ENCODE measurements at regions not wholly inside any gene's neighbourhood (a gene's known extent, or its start where the extent isn't known, plus 50 kb on each side); places are given as distances from the start of the nearest gene placed in this dataset.

DNA sequence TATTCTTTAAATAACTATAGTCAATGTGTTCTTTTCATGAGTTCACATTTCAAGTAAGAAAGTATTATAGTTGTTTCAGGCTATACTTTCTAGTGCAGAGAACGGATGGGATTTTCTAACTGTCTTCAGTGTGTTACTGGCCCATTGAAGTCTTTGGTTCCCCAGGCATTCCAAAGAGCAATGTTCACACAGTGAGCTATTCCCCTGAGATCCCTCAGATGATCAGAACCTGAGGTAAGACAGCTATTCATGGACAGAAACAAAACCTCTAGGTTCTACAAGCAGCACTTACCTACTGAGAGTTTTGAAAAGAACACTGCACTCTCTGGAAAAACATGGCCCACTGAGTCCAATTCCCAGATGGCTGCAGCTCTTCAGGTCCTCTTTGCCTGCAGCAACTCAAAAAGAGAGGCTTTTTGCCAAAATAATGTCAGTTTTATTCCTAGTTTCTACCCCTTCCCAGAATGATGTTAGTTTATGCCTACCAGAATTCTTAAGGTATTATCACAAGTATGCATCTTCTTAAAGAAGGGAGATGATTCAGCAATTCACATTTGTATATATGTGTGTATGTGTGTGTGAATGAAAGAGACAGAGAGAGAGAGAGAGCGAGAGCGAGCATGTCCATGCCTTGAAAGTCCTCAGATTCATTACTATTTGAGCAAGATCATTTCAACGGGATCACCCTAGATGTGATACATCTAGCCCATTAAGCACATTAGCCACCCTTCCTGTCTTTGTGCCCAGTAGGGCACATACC, 146.1 kb downstream of the PDHA2 start:
- FAIRE-seq = no peak
- DNase-seq (ENCODE audit: low spot score) = no peak

DNA sequence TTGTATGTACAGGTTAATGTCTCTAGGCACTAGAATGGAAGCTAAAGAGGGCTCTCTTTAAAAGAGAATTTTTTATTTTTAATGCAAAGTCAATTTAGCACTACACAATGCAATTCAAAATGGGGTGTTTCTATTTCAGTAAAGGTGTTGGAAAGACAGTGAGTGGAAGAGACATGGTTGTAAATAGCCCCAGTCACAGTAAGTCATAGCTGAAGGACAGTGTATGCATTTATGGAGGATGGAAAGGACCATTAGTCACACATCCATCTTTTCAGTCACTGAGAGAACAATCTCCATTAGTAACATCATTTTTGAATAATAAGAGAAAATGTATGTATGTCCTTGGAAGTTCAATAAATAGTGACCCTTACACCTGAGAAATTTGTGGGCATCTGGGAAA, 148.0 kb downstream of the PDHA2 start:
- no peak for FAIRE-seq
- no peak for DNase-seq (ENCODE audit: low spot score)

DNA sequence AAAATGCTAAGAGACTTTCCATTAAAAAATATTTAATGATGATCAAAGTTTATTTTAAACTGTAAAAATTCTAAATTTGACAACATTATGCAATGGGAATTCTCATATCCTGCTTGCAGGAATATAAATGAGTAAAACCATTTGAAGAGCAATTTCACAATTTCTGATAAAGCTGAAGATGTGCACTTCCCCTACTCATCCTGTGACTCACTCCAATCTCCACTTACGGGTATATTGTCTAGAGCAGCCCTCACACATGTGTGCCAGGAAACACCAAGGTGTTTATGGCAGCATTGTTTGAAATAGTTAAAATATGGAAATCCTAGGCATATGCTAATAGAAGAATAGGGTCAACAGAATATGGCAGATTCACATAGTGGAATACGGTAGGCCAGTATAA, 158.4 kb downstream of the PDHA2 start:
- FAIRE-seq = no peak
- no peak for DNase-seq (ENCODE audit: low spot score)

DNA sequence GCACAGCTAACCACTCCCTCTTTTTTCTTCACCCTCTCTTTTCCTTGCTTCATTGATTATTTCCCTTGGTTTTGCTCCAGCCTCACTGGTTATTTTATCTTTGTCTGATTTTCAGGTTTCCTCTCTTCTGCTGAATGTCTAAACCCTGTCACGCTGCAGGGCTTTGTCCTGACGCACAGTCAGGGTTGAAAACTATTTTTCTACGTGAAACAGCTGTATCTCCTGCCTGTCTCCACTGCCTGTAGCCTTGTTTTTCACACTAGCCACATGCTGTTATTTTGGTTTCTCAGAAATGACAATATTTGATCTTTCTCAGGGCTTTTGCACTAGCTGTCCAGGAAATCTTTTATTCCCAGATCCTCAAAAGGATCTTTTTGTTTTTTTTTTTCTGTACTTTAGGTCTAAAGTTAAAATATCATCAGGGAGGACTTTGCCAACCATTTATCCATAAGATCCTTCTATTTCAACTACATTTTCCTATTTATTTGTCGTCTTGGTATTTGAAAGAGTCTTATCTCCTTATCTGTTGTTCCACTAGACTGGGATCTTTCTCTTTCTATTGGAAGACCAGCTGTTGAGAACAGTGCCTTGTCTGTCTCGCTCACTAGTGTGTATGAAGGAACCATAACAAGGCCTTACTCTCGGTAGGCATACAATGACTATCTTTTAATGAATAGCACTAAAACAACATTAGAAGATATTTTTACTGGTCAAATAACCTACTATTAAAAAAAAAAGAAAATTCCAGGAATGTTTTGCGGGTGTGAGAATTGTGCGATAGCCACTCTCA, 164.3 kb downstream of the PDHA2 start:
- no peak for DNase-seq (ENCODE audit: low spot score)

DNA sequence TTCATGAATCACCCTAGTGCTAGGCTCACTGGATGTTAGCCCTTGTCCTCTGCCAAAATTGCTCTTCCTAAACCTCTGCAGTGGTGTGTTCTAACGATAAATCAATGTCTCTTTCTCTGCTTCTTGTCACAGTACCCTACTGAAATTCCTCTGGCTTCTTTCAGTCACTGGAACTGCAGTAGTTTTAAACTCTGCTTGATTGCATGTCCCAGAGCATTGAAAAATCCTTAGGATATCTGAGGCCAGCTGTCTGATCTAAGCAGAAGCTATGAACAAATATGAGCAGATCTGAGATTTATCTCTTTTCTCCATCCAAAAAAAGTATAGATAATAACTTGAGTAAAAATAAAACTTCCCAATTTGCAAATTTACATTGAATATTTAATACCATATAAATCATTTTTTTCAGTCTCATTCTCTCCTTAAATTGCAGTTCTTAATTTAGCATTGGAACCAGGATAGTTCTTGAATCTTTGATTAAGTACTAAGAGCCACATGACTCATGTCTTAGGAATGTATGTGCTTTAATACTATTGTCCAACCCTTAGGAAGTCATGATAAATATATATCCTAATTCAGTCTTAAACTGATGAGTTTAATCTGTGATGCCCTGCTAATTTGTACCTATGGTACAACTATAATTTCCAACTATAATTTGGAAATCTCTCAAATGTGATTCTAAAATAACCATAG, 169.7 kb downstream of the PDHA2 start:
- peak; percentile 10 for DNase-seq (ENCODE audit: low spot score)
- peak; percentile 11 for FAIRE-seq

More for the DNA sequence above, 164.3 kb downstream of the PDHA2 start:
- FAIRE-seq = no peak

DNA sequence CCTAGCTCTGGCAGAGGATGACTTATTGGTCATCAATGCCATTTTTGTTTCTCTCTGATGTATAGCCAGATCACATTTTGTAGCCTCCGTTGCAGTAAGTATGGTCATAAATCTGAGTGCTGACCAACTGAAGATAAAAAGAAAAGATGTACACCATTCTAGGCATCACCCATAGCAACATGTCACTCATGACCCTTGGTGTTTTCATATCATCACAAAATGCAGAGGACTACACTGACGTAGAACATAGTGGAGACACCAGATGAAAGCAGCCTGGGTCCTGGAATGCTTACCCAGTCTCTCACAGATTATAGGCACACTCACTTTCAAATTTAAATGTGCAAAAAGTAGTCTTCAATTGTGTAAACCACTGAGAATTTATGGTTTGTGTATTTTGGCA, 172.8 kb downstream of the PDHA2 start:
- no peak for DNase-seq (ENCODE audit: low spot score)
- FAIRE-seq = no peak

DNA sequence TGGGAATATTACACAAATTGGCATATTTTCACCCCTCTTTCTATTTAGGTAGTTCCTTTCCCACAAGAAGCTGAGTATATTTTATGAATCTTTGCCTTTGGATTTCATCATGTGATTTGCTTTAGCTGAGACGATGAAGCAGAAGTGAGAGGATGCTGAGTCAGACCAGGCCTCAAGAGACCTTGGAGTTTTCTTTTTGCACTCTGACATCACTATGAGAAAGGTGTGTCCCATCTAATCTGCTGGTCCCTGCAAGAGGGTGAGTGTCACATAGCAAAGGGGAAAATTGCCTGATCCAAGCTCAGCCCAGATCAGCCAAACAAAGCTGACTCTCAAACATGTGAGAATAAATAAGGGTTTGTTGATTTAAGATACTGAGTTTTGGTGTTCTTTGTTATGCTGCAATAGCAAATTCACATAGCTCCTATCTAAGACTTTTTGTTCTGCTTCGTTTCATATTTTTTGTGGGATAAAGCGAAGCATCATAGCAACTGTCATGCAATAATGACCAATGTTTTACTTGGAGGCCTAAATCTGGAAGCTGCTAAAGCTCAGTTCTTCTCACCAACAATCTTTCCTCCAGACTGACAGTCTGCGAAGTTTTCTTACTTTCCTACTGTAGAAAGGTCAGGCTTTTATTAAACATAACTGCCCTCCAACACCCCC, 176.9 kb downstream of the PDHA2 start:
- FAIRE-seq = no peak
- DNase-seq (ENCODE audit: low spot score) = peak; percentile 22

DNA sequence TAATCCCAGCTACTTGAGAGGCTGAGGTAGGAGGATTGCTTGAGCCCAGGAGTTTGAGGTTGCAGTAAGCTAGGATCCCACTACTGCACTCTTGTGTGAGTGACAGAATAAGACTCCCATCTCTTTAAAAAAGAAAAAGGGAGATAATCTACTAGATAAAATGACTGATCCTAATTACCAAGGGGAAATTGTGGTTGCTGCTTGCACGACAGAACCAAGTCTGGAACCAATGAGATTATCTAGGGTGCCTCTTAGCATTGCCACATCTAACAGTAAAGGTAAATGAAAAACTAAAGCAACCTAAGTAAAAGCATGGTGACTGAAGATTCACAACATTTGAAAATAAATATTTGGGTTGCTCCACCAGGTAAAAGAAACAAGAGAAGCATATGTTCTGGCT, 185.1 kb downstream of the PDHA2 start:
- FAIRE-seq = no peak
- no peak for DNase-seq (ENCODE audit: low spot score)

DNA sequence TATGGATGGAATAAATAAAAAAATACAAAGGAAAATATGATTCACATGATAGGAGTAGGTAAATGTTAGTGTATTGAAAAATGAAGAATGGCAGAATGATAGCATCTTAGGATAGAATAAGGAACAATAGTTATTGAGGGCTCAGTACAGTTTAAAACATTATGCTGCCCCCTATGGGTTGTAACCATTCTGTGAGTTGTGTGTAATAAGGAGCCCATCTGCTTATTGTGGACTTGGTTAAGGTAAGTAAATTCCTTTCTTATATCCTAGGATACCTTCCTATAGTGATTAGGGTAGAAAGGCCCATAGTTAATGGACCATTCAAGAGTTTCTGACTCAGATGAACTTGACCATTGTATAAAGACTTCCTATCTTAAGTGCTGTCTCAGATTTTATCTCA, 195.8 kb downstream of the PDHA2 start:
- no peak for DNase-seq (ENCODE audit: low spot score)
- no peak for FAIRE-seq

DNA sequence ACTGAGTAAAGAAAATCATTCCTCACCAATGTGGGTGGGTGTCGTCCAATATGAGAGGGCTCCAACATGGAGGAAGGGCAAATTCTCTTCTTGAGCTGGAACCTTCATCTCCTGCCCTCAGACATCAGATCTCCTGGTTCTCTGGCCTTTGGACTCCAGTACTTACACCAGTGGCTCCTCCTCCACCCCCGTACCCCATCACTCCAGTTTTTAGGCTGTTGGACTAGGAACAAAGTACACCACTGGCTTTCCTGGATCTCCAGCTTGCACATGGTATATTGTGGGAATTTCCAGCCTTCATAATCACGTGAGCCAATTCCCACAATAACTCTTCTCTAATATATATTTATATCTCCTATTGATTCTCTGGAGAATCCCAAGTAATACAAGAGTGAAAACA, 196.9 kb downstream of the PDHA2 start:
- DNase-seq (ENCODE audit: low spot score) = no peak
- FAIRE-seq = no peak

DNA sequence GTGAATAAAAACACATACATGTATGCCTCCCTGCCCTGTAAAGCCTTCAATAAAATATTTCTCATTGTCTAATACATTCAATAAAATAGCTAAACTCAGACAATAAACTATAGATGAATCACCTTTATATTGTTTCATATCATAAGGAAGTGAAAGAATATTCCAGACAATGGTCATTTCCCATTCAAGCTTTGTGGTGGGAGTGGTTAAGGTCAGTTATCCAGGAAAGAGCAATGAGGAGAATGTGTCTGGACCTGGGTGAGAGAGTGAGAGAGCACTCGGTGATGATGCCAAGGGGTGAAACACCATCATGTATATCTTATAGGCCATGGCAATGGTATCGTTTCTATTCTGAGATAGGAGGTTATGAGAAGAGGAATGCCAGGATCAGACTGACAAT, 197.8 kb downstream of the PDHA2 start:
- FAIRE-seq (no peak), DNase-seq (ENCODE audit: low spot score) (no peak)

DNA sequence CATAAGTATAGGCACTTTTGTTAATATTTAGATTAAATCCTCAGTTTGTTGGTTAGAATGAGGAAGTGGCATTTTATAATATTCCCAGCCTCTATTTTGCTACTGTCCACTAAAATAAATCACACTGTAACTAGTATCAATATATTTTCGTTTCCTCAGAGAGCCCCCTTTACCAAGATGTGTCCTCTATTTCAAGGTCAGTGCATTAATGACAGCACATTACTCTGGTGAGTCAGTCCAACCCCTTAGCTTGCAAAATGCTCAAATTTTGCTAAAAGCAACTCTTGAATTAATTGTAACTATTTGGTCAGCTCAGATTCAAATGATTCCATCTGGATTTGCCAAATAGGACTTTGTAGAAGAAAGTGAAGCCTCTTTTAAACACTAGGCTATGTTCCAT, 199.3 kb downstream of the PDHA2 start:
- FAIRE-seq (no peak), DNase-seq (ENCODE audit: low spot score) (no peak)

DNA sequence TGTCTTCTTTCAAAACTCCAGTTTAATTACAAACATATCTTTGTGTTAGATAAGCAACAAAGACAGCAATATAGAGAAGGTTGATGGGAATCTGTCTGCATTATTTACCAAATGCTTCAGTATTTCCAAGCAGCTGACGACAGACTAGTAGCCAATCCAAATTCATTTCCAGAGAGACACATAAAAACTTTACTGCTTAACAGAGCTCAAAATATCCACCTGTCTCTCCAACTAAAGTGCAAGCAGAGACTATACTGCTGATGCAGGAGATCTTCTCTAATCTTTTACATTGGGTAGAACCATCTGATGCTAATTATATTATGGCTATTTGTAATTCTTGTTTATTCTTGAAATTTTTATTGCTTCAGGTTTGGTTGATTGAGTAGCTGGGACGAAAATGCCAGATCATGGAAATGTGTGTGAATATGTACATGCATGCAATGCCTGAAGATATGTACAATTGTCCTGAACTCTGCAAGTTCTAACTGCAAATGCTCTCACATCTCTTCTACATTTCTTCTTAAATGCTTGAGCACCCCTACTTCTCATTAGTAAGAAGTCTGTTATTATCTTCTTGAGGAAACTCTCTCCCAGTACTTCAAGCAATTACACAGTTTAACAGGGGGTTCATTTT, 200.0 kb downstream of the PDHA2 start:
- DNase-seq (ENCODE audit: low spot score) (no peak), FAIRE-seq (no peak)

DNA sequence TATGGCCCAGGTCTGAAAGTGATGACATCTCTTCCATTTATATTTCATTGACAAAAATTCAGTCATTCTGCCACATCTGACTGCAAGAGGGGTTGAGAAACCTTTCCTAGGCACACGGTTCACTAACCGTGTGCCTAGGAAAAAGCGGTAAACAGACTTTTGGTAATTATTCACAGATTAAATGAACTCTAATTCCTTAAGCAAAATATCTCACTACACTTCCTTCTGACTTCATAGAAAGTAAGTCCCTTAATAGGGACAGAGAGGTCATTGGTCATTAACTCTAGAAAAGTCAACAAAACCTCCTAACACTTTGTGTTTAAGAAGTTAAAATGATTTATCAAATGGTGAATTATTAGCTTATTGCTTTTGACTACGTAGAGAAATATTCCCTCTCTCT, 205.1 kb downstream of the PDHA2 start:
- FAIRE-seq (no peak), DNase-seq (ENCODE audit: low spot score) (no peak)

DNA sequence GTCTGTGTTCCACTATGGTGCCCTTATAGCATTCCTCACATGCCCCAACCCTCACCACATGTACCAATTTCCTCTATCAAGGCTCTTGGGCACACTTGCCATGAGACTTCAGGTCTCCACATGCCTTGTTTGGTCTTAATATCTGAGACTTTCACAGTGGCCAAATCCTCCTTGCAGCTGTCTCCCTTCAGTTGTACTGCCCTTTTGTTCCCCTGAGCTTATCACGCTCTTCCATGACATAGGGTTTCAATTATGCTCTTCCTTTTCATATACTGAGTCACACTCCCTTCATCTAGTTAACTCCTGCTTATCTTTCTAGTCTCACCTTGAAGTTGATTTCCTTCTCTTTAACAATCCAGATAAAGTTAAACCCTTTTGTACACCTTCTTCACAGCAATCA, 212.9 kb downstream of the PDHA2 start:
- FAIRE-seq (no peak), DNase-seq (ENCODE audit: low spot score) (no peak)

DNA sequence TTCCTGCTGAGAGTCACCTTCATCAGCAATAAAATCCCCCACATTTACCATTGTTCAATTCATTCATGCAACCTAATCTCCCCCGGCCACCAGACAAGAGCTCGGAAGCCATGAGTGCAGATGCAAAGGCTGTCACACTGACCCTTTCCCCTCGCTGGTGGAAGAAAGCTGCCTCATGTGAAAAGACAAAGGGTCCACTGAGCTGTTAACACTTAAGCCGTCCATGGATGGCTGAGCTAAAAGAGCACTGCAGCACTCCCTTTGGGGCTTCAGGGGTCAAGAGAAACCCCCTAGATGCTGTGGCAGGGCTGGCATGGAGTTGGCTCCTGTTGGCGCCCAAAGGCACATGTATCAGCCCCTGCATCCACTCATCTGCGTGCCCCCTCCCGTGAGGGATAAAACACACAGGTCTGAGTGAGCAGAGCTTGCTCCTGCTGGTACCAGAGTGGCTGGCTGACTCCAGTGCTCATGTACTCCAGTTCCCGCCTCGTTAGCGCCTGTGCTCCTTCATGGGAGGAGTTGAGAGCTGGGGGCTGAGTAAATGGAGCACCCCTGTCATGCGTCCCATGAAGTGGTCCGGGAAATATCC, 216.5 kb downstream of the PDHA2 start:
- FAIRE-seq (no peak), DNase-seq (ENCODE audit: low spot score) (no peak)

DNA sequence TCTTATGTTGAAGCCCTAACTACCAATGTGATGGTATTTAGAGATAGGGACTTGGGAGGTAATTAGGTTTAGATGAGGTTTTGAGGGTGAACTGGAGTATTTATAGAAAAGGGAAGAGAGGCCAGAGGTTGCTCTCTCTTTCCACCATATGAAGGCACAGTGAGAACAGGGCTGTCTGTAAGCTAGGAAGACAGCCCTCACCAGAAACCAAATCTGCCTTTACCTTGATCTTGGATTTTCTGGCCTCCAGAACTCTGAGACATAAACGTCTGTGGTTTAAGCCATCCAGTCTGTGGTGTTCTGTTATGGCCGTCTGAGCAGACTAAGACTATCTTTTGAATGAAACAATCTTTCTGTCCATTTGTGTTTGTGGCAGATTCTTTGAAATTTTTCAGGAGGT, 223.7 kb downstream of the PDHA2 start:
- FAIRE-seq (no peak), DNase-seq (ENCODE audit: low spot score) (no peak)

DNA sequence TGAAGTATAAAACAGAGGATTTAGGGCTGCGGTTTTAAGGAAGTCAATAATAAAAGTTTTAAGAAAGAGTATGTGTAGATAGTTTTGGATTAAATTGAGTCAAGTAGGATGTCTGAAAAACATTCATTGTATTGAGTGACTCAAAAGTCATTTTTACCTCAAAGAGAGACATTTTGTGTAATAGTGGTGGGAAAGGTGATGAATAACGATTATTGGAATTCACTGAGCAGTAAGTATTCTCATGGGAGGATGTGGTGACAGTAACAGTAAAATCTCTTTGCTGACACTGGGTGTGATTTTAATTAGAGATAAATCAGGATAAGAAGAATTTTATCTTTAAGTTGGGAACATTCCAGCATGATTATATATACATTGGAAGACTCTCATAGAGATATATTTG, 233.6 kb downstream of the PDHA2 start:
- DNase-seq (ENCODE audit: low spot score) = peak; percentile 7
- FAIRE-seq = no peak

DNA sequence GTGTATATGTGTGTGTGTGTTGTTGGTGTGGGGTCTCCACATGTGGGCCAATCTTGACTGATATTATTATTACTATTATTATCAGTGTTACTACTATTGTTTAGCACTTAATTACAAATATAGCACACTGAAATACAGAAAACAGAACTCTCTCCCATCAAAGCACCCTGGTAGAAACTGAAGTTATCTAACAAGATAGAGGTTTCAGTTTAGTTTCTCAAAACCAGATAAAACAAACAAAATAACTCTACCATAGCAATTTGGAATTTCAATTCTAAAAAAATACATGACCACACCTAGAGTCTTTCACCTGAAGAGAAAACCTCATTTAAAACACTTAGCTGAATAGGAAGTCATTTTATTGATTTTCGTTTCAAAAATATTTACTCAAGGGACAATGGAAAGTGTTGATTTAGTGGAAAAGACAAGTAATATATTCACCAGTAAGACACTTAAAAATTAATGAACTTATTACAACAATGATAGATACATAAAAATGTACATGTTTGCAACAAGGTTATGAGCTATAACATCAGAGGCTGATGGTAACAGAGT, 252.3 kb downstream of the PDHA2 start:
- FAIRE-seq (no peak), DNase-seq (ENCODE audit: low spot score) (no peak)

DNA sequence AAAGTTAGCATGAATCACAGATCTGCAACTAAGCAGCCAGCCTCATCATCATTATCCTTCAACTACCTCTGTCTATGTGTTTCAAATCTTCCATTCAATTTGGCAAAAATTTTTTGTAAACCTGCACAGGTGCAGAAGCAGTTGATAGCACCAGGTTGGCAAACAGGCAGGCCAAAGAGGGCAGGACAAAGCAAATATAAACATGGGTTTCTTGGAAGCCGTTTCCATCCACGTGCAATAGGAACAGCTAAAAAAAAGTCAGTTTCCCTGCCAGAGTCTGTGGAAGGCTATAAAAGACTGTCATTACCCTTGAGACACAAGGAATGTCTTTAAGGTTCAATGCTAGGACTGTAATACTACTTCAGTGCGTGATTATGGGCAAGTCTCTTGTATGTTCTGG, 253.2 kb downstream of the PDHA2 start:
- DNase-seq (ENCODE audit: low spot score) = no peak
- FAIRE-seq = no peak

DNA sequence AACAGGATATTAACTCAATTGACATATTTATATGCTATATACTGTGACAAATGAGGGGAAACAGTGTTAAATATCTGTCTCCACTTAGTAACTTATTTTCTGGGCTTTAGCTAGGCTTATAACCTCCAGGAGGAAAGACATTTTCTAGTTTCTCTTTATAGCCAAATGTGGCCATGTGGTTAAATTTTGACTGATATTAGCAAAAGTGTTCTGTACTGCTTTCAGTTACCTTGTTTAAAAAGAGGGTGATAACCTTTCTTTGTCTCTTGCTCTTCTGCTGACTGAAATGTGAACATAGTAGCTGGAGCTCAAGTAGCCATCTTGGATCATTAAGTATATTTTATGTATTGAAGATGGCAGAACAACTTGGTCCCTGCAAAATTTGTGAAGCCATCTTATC, 253.7 kb downstream of the PDHA2 start:
- FAIRE-seq (no peak), DNase-seq (ENCODE audit: low spot score) (no peak)

Measured in RCC 7860 (cell line).